CD4-positive, alpha-beta memory T cell (primary cell): ENCODE measurements at regions not wholly inside any gene's neighbourhood (a gene's known extent, or its start where the extent isn't known, plus 50 kb on each side); places are given as distances from the start of the nearest gene placed in this dataset.

Source experiments
- CTCF ChIA-PET: fragments of 350-600 bp; sonication (Branson Sonifier 250); formaldehyde crosslinking; loops from one replicate; lab custom pipeline; 2021; ENCODE audit warnings: inconsistent platforms; ENCODE audit not compliant: partially characterized antibody; lab: Charles Lee
- POLR2A ChIA-PET: fragments of 350-600 bp; sonication (Branson Sonifier 250); formaldehyde crosslinking; loops from one replicate; lab custom pipeline; 2021; ENCODE audit not compliant: partially characterized antibody; lab: Charles Lee
- DNase-seq, 5 donors: peaks; one replicate each; pipeline versions ENCODE4 v3.0.0 to v3.0.0-alpha.2; 2020 to 2022; ENCODE audit warnings: mixed read lengths in 1 of 5
- H3K27ac ChIP-seq: one replicate; pipeline ENCODE4 v1.7.0; 2013; ENCODE audit warnings: low read depth, low read length
- H3K27me3 ChIP-seq: 2 replicates; pipeline ENCODE4 v1.7.0; 2013; ENCODE audit warnings: mild to moderate bottlenecking, low read length, moderate library complexity; ENCODE audit not compliant: insufficient read depth
- H3K36me3 ChIP-seq: 2 replicates; pipeline ENCODE4 v1.7.0; 2013; ENCODE audit warnings: mild to moderate bottlenecking, low read length, moderate library complexity; ENCODE audit not compliant: insufficient read depth
- H3K4me1 ChIP-seq: 2 replicates; pipeline ENCODE4 v1.7.0; 2013; ENCODE audit warnings: mild to moderate bottlenecking, low read length, moderate library complexity; ENCODE audit not compliant: insufficient read depth
- H3K4me3 ChIP-seq, 2 donors: one replicate each; pipeline ENCODE4 v1.7.0; 2013; ENCODE audit warnings: low read length in 2 of 2, mild to moderate bottlenecking in 1 of 2
- H3K9me3 ChIP-seq, 2 donors: one replicate each; pipeline ENCODE4 v1.7.0; 2013; ENCODE audit warnings: low read length in 2 of 2, control low read depth in 1 of 2; ENCODE audit not compliant: control insufficient read depth in 1 of 2
- H3K27ac Mint-ChIP-seq, 7 donors: one replicate each; pipeline ENCODE4 v1.8.0; 2020 to 2021; ENCODE audit warnings: mixed read lengths in 7 of 7, mild to moderate bottlenecking in 6 of 7, inconsistent platforms in 3 of 7, moderate library complexity in 3 of 7
- H3K27me3 Mint-ChIP-seq, 2 donors: one replicate each; pipeline ENCODE4 v1.8.0; 2020 to 2021; ENCODE audit warnings: mixed read lengths in 2 of 2
- H3K36me3 Mint-ChIP-seq, 2 donors: one replicate each; pipeline ENCODE4 v1.8.0; 2020 to 2021; ENCODE audit warnings: mixed read lengths in 2 of 2, inconsistent platforms in 1 of 2, mild to moderate bottlenecking in 1 of 2
- H3K4me1 Mint-ChIP-seq, 4 donors: one replicate each; pipeline ENCODE4 v1.8.0; 2020 to 2021; ENCODE audit warnings: mixed read lengths in 4 of 4, mild to moderate bottlenecking in 1 of 4
- H3K4me3 Mint-ChIP-seq, 8 donors: one replicate each; pipeline ENCODE4 v1.8.0; 2020 to 2021; ENCODE audit warnings: mixed read lengths in 8 of 8, mild to moderate bottlenecking in 7 of 8, moderate library complexity in 6 of 8, inconsistent platforms in 3 of 8
- H3K9me3 Mint-ChIP-seq, 8 donors: one replicate each; pipeline ENCODE4 v1.8.0; 2020 to 2021; ENCODE audit warnings: mixed read lengths in 8 of 8, mild to moderate bottlenecking in 5 of 8, inconsistent platforms in 3 of 8, moderate library complexity in 1 of 8
- intact Hi-C: fragments of 100-400 bp; cut with micrococcal nuclease; formaldehyde crosslinking; loops from one replicate; pipeline ENCODE4 v1.15.1; 2023

DNA sequence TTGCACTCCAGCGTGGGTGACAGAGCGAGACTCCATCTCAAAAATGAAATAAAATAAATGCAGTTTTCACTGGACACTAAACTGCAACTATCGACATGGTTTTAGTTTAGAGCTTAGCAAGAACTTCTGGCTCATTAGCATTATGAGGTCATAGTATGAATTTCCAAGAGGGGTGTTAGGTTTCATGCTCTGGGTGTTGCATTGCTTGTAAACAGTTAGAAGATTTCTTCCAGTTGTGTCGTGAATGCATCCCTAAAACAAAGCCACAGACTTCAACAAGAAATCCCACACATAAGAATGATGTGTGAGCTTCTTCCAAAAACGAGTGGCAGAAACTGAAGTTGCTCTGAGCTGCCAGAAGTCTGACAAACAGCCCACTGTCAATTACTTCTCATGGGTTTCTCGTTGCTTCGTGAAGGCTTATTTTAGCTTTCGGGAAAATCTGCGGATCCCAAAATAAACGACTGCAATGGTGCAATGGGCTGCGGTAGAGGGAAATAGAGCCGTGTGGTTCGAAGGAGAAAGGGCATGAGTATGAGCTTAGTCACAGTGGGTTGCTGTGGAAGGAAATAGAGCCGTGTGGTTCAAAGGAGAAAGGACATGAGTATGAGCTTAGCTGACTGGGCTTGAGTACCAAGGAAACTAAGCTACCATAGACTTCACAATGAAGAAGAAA, 354.9 kb downstream of the DHRSX start:
- no peak for DNase-seq
- Histone ChIP-seq H3K27me3 (no peaks in the 10 kb centered on the region), H3K36me3 (no peaks in the 10 kb centered on the region), H3K27ac (no peak overlapping the region), H3K9me3 (peaks cover 0 to 8% of the 10 kb centered on the region in 2 donors), H3K4me3 (no peak overlapping the region), H3K4me1 (no peaks in the 10 kb centered on the region)
- Mint-ChIP-seq H3K27me3 (no peaks in the 10 kb centered on the region), H3K27ac (no peak overlapping the region), H3K9me3 (peaks cover 0 to 74% (median 60%) of the 10 kb centered on the region in 8 donors), H3K4me3 (peak overlapping the region in 1 of 8 donors; percentile 4), H3K4me1 (no peaks in the 10 kb centered on the region), H3K36me3 (peaks cover 4 to 5% of the 10 kb centered on the region in 2 donors)
- ChIA-PET POLR2A (no interaction called here), CTCF (no interaction called here)
- intact Hi-C loops, result no loop called here

DNA sequence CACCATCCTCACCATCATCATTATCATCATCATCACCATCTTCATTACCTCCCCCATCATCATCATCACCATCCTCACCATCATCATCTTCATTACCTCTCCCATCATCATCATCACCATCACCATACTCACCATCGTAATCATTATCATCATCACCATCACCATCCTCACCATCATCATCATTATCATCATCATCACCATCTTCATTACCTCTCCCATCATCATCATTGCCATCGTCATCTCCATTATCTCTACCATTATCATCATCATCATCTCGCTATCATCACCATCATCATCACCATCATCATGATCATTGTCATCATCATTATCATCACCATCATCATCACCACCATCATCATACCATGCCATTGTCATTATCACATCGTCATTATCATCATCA, 362.9 kb downstream of the DHRSX start:
- ChIA-PET CTCF (no interaction called here), POLR2A (no interaction called here)
- intact Hi-C loops, result no loop called here
- no peak overlapping the region for H3K4me3 Mint-ChIP-seq
- Histone ChIP-seq H3K4me3 (no peak overlapping the region), H3K4me1 (no peaks in the 10 kb centered on the region), H3K36me3 (no peaks in the 10 kb centered on the region), H3K27me3 (no peaks in the 10 kb centered on the region), H3K27ac (no peak overlapping the region), H3K9me3 (no peaks in the 10 kb centered on the region)
- H3K27me3 Mint-ChIP-seq, result no peaks in the 10 kb centered on the region
- H3K27ac Mint-ChIP-seq, result no peak overlapping the region
- H3K4me1 Mint-ChIP-seq, result peaks cover 0 to 1% (median 0%) of the 10 kb centered on the region in 4 donors
- DNase-seq, result no peak
- H3K9me3 Mint-ChIP-seq, result peaks cover 3 to 36% (median 25%) of the 10 kb centered on the region in 8 donors
- H3K36me3 Mint-ChIP-seq, result peaks cover 0 to 2% of the 10 kb centered on the region in 2 donors

DNA sequence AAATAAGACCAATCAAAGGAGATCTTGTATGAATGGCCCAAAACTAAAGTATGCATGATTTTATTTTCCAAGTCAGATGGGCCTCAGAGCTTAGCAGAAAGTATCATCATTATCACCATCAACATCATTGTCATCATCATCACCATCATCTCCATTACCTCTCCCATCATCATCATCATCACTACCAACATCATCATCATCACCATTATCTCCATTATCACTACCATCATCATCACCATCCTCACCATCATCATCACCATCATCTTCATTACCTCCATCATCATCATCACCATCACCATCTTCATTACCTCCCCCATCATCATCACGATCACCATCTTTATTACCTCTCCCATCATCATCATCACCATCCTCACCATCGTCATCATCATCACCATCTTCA, 363.9 kb downstream of the DHRSX start:
- Histone ChIP-seq H3K27me3 (no peaks in the 10 kb centered on the region), H3K27ac (no peak overlapping the region), H3K9me3 (no peaks in the 10 kb centered on the region), H3K36me3 (no peaks in the 10 kb centered on the region), H3K4me3 (no peak overlapping the region), H3K4me1 (no peaks in the 10 kb centered on the region)
- ChIA-PET POLR2A (no interaction called here), CTCF (no interaction called here)
- Mint-ChIP-seq H3K9me3 (peaks cover 3 to 27% (median 19%) of the 10 kb centered on the region in 8 donors), H3K27me3 (no peaks in the 10 kb centered on the region), H3K27ac (no peak overlapping the region), H3K4me3 (no peak overlapping the region), H3K4me1 (peaks cover 0 to 1% (median 0%) of the 10 kb centered on the region in 4 donors), H3K36me3 (peaks cover 0 to 2% of the 10 kb centered on the region in 2 donors)
- intact Hi-C loops, result no loop called here
- DNase-seq, result no peak

DNA sequence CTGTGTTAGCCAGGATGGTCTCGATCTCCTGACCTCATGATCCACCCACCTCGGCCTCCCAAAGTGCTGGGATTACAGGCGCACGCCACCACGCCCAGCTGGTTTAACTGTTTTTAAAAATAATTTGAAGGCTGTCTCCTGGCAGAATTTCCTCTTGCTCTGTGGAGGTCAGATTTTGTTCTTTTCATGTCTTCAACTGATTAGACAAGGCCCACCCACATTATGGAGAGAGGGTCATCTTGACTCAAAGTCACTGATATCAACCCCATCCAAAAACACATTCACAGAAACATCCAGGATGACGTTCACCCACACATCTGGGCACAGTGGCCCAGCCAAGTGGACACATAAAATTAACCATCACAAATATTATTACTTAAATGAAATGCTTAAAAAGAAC, 365.4 kb downstream of the DHRSX start:
- DNase-seq, result no peak
- H3K4me3 Mint-ChIP-seq, result no peak overlapping the region
- no peak overlapping the region for H3K27ac Mint-ChIP-seq
- H3K27ac ChIP-seq, result no peak overlapping the region
- H3K4me1 ChIP-seq, result no peaks in the 10 kb centered on the region
- H3K27me3 Mint-ChIP-seq, result no peaks in the 10 kb centered on the region
- CTCF ChIA-PET, result no interaction called here
- peaks cover 0 to 1% (median 0%) of the 10 kb centered on the region in 4 donors for H3K4me1 Mint-ChIP-seq
- H3K27me3 ChIP-seq, result no peaks in the 10 kb centered on the region
- intact Hi-C loops, result no loop called here
- no peaks in the 10 kb centered on the region for H3K36me3 ChIP-seq
- no peak overlapping the region for H3K4me3 ChIP-seq
- peaks cover 3 to 15% (median 9%) of the 10 kb centered on the region in 8 donors for H3K9me3 Mint-ChIP-seq
- no peaks in the 10 kb centered on the region for H3K36me3 Mint-ChIP-seq
- H3K9me3 ChIP-seq, result no peaks in the 10 kb centered on the region
- POLR2A ChIA-PET, result no interaction called here

DNA sequence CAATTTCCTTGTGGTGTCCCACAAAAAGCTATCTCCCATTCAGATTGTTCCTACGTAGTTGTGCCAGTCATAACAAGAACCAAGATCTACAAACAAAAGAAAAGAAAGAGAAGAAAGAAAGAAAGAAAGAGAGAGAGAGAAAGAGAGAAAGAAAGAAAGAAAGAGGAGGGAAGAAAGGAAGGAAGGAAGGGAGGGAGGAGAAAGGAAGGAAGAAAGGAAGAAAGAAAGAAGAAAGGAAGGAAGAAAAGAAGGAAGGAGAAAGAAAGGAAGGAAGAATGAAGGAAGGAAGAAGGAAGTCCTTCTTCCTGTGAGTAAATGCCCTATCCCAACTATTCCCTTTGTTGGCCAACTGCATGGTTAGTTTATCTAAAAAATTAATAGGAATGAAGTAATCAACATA, 366.0 kb downstream of the DHRSX start:
- no peaks in the 10 kb centered on the region for H3K27me3 ChIP-seq
- POLR2A ChIA-PET, result no interaction called here
- intact Hi-C loops, result no loop called here
- Mint-ChIP-seq H3K9me3 (peaks cover 2 to 9% (median 5%) of the 10 kb centered on the region in 8 donors), H3K36me3 (no peaks in the 10 kb centered on the region), H3K4me3 (no peak overlapping the region), H3K4me1 (peaks cover 0 to 1% (median 0%) of the 10 kb centered on the region in 4 donors), H3K27me3 (no peaks in the 10 kb centered on the region), H3K27ac (no peak overlapping the region)
- no peaks in the 10 kb centered on the region for H3K9me3 ChIP-seq
- H3K4me3 ChIP-seq, result no peak overlapping the region
- H3K36me3 ChIP-seq, result no peaks in the 10 kb centered on the region
- no peak for DNase-seq
- no peak overlapping the region for H3K27ac ChIP-seq
- no peaks in the 10 kb centered on the region for H3K4me1 ChIP-seq
- CTCF ChIA-PET, result no interaction called here
